ENCODE measurements at regions not wholly inside any gene's neighbourhood (a gene's known extent, or its start where the extent isn't known, plus 50 kb on each side); places are given as distances from the start of the nearest gene placed in this dataset.
"Not testable (repeated sequence)": the region's sequence is repeated elsewhere in the genome, so short reads cannot be mapped to it uniquely, and the experiment has no call there.

- DNase-seq = no peak
These were observed 54.9 kb upstream of the ZNF678 start for GRCh38 chr1:227508431-227508830.

- DNase-seq = not testable (repeated sequence)
These were observed 56.6 kb upstream of the ZNF678 start for GRCh38 chr1:227506490-227507393.

- peak in 1 of 14 donors; percentile 1 for DNase-seq
These were observed 67.3 kb upstream of the ZNF678 start for GRCh38 chr1:227496045-227496444.

- not testable (repeated sequence) for DNase-seq
These were observed 69.3 kb upstream of the ZNF678 start for GRCh38 chr1:227493863-227494551.

GRCh38 chr1:227490478-227490877, 72.9 kb upstream of the ZNF678 start:
- no peak for DNase-seq

- DNase-seq = no peak
These were observed 73.4 kb upstream of the ZNF678 start for GRCh38 chr1:227490001-227490400.

- DNase-seq = no peak
These were observed 73.8 kb upstream of the ZNF678 start for GRCh38 chr1:227489572-227489971.

- DNase-seq = no peak
These were observed 75.8 kb upstream of the ZNF678 start for GRCh38 chr1:227487606-227488005.

- DNase-seq = no peak
These were observed 76.8 kb upstream of the ZNF678 start for GRCh38 chr1:227486559-227486958.

GRCh38 chr1:227482023-227482299, 81.4 kb upstream of the ZNF678 start:
- no peak for DNase-seq

- DNase-seq = not testable (repeated sequence)
These were observed 89.3 kb upstream of the ZNF678 start for GRCh38 chr1:227474072-227474471.

GRCh38 chr1:227472772-227473171, 90.6 kb upstream of the ZNF678 start:
- DNase-seq = no peak

- no peak for DNase-seq
These were observed 92.7 kb upstream of the ZNF678 start for GRCh38 chr1:227470688-227471087.

- no peak for DNase-seq
These were observed 93.6 kb upstream of the ZNF678 start for GRCh38 chr1:227469708-227470107.

GRCh38 chr1:227466039-227466645, 97.2 kb upstream of the ZNF678 start:
- DNase-seq = no peak

GRCh38 chr1:227465256-227465655, 98.1 kb upstream of the ZNF678 start:
- DNase-seq = no peak

- DNase-seq = no peak
These were observed 103.4 kb upstream of the ZNF678 start for GRCh38 chr1:227459977-227460376.

GRCh38 chr1:227459326-227459841, 104.0 kb upstream of the ZNF678 start:
- no peak for DNase-seq

GRCh38 chr1:227454686-227455085, 108.7 kb upstream of the ZNF678 start:
- no peak for DNase-seq

- DNase-seq = no peak
These were observed 109.6 kb upstream of the ZNF678 start for GRCh38 chr1:227453631-227454355.

GRCh38 chr1:227451954-227452353, 111.4 kb upstream of the ZNF678 start:
- no peak for DNase-seq

- no peak for DNase-seq
These were observed 112.3 kb upstream of the ZNF678 start for GRCh38 chr1:227451057-227451456.

GRCh38 chr1:227450489-227450888, 112.9 kb upstream of the ZNF678 start:
- DNase-seq = no peak

All from C1 segment of cervical spinal cord (tissue), 14 donors.